ENCODE measurements at regions not wholly inside any gene's neighbourhood (a gene's known extent, or its start where the extent isn't known, plus 50 kb on each side); places are given as distances from the start of the nearest gene placed in this dataset.

- Histone ChIP-seq H4K20me1 (replicated peaks; ENCODE audit: control insufficient read depth, extremely low read depth, insufficient read depth, low read length) (no peaks in the 10 kb centered on the region), H3K4me1 (ENCODE audit: control insufficient read depth, extremely low read depth, insufficient read depth, low read length) (no peaks in the 10 kb centered on the region), H3K4me3 (replicated peaks in 1 of 3; ENCODE audit: insufficient read depth in 1 of 3, low read depth in 1 of 3, low read length in 3 of 3) (no peak overlapping the region), H3K27ac (ENCODE audit: insufficient read depth, low read depth, low read length) (no peak overlapping the region), H3K9ac (replicated peaks; ENCODE audit: extremely low read depth, insufficient read depth, low read length) (no peak overlapping the region), H3K4me2 (ENCODE audit: insufficient read depth, low read length) (no peak overlapping the region), H3K9me1 (replicated peaks; ENCODE audit: control insufficient read depth, extremely low read depth, insufficient read depth, low read length) (no peaks in the 10 kb centered on the region), H3K9me3 (replicated peaks; ENCODE audit: control insufficient read depth, insufficient read depth, low read length) (no peaks in the 10 kb centered on the region), H2AFZ (ENCODE audit: low read depth, low read length) (no peak overlapping the region), H3K27me3 (ENCODE audit: control insufficient read depth in 2 of 2, insufficient read depth in 2 of 2, low read length in 2 of 2) (no peaks in the 10 kb centered on the region), H3K79me2 (ENCODE audit: control insufficient read depth, insufficient read depth, low read length) (no peaks in the 10 kb centered on the region), H3K36me3 (ENCODE audit: control insufficient read depth in 2 of 2, extremely low read depth in 1 of 2, insufficient read depth in 2 of 2, low read length in 2 of 2) (no peaks in the 10 kb centered on the region)
- no TSS peak for BruUV-seq (replicated peaks)
- peak; percentile 51 for DNase-seq (ENCODE audit: low read depth, low spot score)
- ChIA-PET CTCF (interaction anchor here (1.0 kb wide), 1 partner anchor 323 kb away, joined by 3 read pairs; no protein-coding TSS in a partner anchor), POLR2A (no interaction called here)
- intact Hi-C loops (cut with micrococcal nuclease), result no loop called here
- no peak for TF ChIP-seq GATA2 (IDR thresholded peaks at IDR 0.05; ENCODE audit: insufficient read depth, insufficient read length, low read depth, low read length)
- TF ChIP-seq POLR2AphosphoS5 (IDR thresholded peaks at IDR 0.05; ENCODE audit: insufficient read depth, low read depth, low read length), result no peak
- TF ChIP-seq MAX (IDR thresholded peaks at IDR 0.05; ENCODE audit: insufficient read depth, insufficient read length), result no peak
- TF ChIP-seq MYC (IDR thresholded peaks at IDR 0.05; ENCODE audit: low read depth, low read length), result no peak
- no peak for TF ChIP-seq CTCF (IDR thresholded peaks at IDR 0.05; ENCODE audit: extremely low read depth in 1 of 2, insufficient read depth in 1 of 2, low read depth in 1 of 2, low read length in 2 of 2)
- dilution Hi-C loops (cut with MboI; ENCODE audit: extremely low pct_ligation_motif_present, low sequenced_read_pairs), result no loop called here
- FAIRE-seq, result no peak
Observed at GRCh38 chr4:19924761-19925160, 326.9 kb upstream of the SLIT2 start.

- Histone ChIP-seq H3K9me1 (replicated peaks; ENCODE audit: control insufficient read depth, extremely low read depth, insufficient read depth, low read length) (no peaks in the 10 kb centered on the region), H3K9ac (replicated peaks; ENCODE audit: extremely low read depth, insufficient read depth, low read length) (no peak overlapping the region), H3K79me2 (ENCODE audit: control insufficient read depth, insufficient read depth, low read length) (no peaks in the 10 kb centered on the region), H3K9me3 (replicated peaks; ENCODE audit: control insufficient read depth, insufficient read depth, low read length) (no peaks in the 10 kb centered on the region), H2AFZ (ENCODE audit: low read depth, low read length) (no peak overlapping the region), H3K36me3 (ENCODE audit: control insufficient read depth in 2 of 2, extremely low read depth in 1 of 2, insufficient read depth in 2 of 2, low read length in 2 of 2) (no peaks in the 10 kb centered on the region), H3K27me3 (ENCODE audit: control insufficient read depth in 2 of 2, insufficient read depth in 2 of 2, low read length in 2 of 2) (no peaks in the 10 kb centered on the region), H4K20me1 (replicated peaks; ENCODE audit: control insufficient read depth, extremely low read depth, insufficient read depth, low read length) (no peaks in the 10 kb centered on the region), H3K4me3 (replicated peaks in 1 of 3; ENCODE audit: insufficient read depth in 1 of 3, low read depth in 1 of 3, low read length in 3 of 3) (no peak overlapping the region), H3K27ac (ENCODE audit: insufficient read depth, low read depth, low read length) (no peak overlapping the region), H3K4me1 (ENCODE audit: control insufficient read depth, extremely low read depth, insufficient read depth, low read length) (no peaks in the 10 kb centered on the region), H3K4me2 (ENCODE audit: insufficient read depth, low read length) (no peak overlapping the region)
- POLR2A ChIA-PET, result no interaction called here
- dilution Hi-C loops (cut with MboI; ENCODE audit: extremely low pct_ligation_motif_present, low sequenced_read_pairs), result no loop called here
- FAIRE-seq, result no peak
- no TSS peak for BruUV-seq (replicated peaks)
- no peak for DNase-seq (ENCODE audit: low read depth, low spot score)
- TF ChIP-seq CTCF (IDR thresholded peaks at IDR 0.05; ENCODE audit: extremely low read depth in 1 of 2, insufficient read depth in 1 of 2, low read depth in 1 of 2, low read length in 2 of 2) (no peak), MAX (IDR thresholded peaks at IDR 0.05; ENCODE audit: insufficient read depth, insufficient read length) (no peak), JUN (IDR thresholded peaks at IDR 0.05; ENCODE audit: borderline replicate concordance, insufficient read depth, insufficient read length, low read depth) (no peak), MYC (IDR thresholded peaks at IDR 0.05; ENCODE audit: low read depth, low read length) (no peak), POLR2A (IDR thresholded peaks at IDR 0.05; ENCODE audit: low read depth, low read length) (no peak), EZH2 (IDR thresholded peaks at IDR 0.05; ENCODE audit: borderline replicate concordance, low read depth, low read length, severe bottlenecking) (no peak), GATA2 (IDR thresholded peaks at IDR 0.05; ENCODE audit: insufficient read depth, insufficient read length, low read depth, low read length) (no peak), FOS (IDR thresholded peaks at IDR 0.05; ENCODE audit: borderline replicate concordance, insufficient read depth, low read length) (no peak), POLR2AphosphoS5 (IDR thresholded peaks at IDR 0.05; ENCODE audit: insufficient read depth, low read depth, low read length) (no peak)
- intact Hi-C loops (cut with micrococcal nuclease), result no loop called here
- CTCF ChIA-PET, result no interaction called here
Observed at GRCh38 chr4:19915276-19915675, 336.4 kb upstream of the SLIT2 start.

All from endothelial cell of umbilical vein (primary cell).